Endothelial cell of umbilical vein (primary cell): ENCODE measurements at regions not wholly inside any gene's neighbourhood (a gene's known extent, or its start where the extent isn't known, plus 50 kb on each side); places are given as distances from the start of the nearest gene placed in this dataset.

Source experiments
- BruUV-seq: library from RNA; stranded (reverse); fragments of 400-500 nt; replicated peaks from 2 replicates; lab custom pipeline; 2021; lab: Mats Ljungman, UMichigan
- CTCF ChIA-PET: fragments of 300-600, 350-600 bp; sonication (Branson Sonifier 250); formaldehyde crosslinking; loops from one replicate; lab custom pipeline; 2021; ENCODE audit warnings: antibody characterized with exemption, inconsistent platforms; lab: Charles Lee
- POLR2A ChIA-PET: fragments of 300-600, 350-600 bp; sonication (Branson Sonifier 250); formaldehyde crosslinking; loops from one replicate; lab custom pipeline; 2021; ENCODE audit warnings: antibody characterized with exemption, inconsistent platforms; lab: Charles Lee
- DNase-seq: peaks from one replicate; pipeline ENCODE4 v3.0.0-alpha.2; 2011; ENCODE audit warnings: low read depth, low spot score
- FAIRE-seq: peaks from 2 replicates; lab custom pipeline; 2011; peaks lifted over from hg19 to GRCh38; lab: Jason Lieb, UNC
- H2AFZ ChIP-seq: 2 replicates; pipeline ENCODE4 v1.6.0; 2012; ENCODE audit warnings: low read depth, low read length, control low read depth, inconsistent platforms
- H3K27ac ChIP-seq: 2 replicates; pipeline ENCODE4 v1.5.1; 2011; ENCODE audit warnings: low read depth, mild to moderate bottlenecking, control low read depth, low read length, moderate library complexity; ENCODE audit not compliant: insufficient read depth
- H3K27me3 ChIP-seq, 2 experiments: 2 replicates each; pipeline versions ENCODE4 v1.6.0 to v1.6.1; 2011; ENCODE audit warnings: low read length in 2 of 2, mixed read lengths in 1 of 2; ENCODE audit not compliant: control insufficient read depth in 2 of 2, insufficient read depth in 2 of 2
- H3K36me3 ChIP-seq, 2 experiments: 2 replicates in 1 of 2; 3 replicates in 1 of 2; pipeline ENCODE4 v1.5.1; 2011; ENCODE audit warnings: low read length in 2 of 2, mild to moderate bottlenecking in 1 of 2, moderate library complexity in 1 of 2; ENCODE audit not compliant: control insufficient read depth in 2 of 2, insufficient read depth in 2 of 2; ENCODE audit errors: extremely low read depth in 1 of 2
- H3K4me1 ChIP-seq: 3 replicates; pipeline ENCODE4 v1.5.1; 2011; ENCODE audit warnings: mild to moderate bottlenecking, low read length; ENCODE audit not compliant: control insufficient read depth, insufficient read depth; ENCODE audit errors: extremely low read depth
- H3K4me2 ChIP-seq: 2 replicates; pipeline ENCODE4 v1.6.1; 2011; ENCODE audit warnings: low read length, control low read depth, mixed read lengths; ENCODE audit not compliant: insufficient read depth
- H3K4me3 ChIP-seq, 3 experiments: fragments of 200-600 bp in 1 of 3; sonication (generic), shearing (Covaris generic) in 1 of 3; replicated peaks in 1 of 3; 2 replicates each; pipeline ENCODE4 v1.5.1; 2011 to 2016; ENCODE audit warnings: control low read depth in 3 of 3, low read length in 3 of 3, mild to moderate bottlenecking in 2 of 3, inconsistent platforms in 1 of 3, low read depth in 1 of 3, moderate library complexity in 1 of 3; ENCODE audit not compliant: insufficient read depth in 1 of 3
- H3K79me2 ChIP-seq: 2 replicates; pipeline ENCODE4 v1.6.0; 2012; ENCODE audit warnings: low read length, inconsistent platforms; ENCODE audit not compliant: control insufficient read depth, insufficient read depth
- H3K9ac ChIP-seq: replicated peaks from 2 replicates; pipeline ENCODE3; 2011; ENCODE audit warnings: low read length, control low read depth; ENCODE audit not compliant: insufficient read depth; ENCODE audit errors: extremely low read depth
- H3K9me1 ChIP-seq: replicated peaks from 3 replicates; pipeline ENCODE4 v1.6.0; 2011; ENCODE audit warnings: mild to moderate bottlenecking, low read length; ENCODE audit not compliant: control insufficient read depth, insufficient read depth; ENCODE audit errors: extremely low read depth
- H3K9me3 ChIP-seq: replicated peaks from 2 replicates; pipeline ENCODE4 v1.5.1; 2012; ENCODE audit warnings: low read length, inconsistent platforms; ENCODE audit not compliant: control insufficient read depth, insufficient read depth
- H4K20me1 ChIP-seq: replicated peaks from 2 replicates; pipeline ENCODE3; 2011; ENCODE audit warnings: mild to moderate bottlenecking, low read length; ENCODE audit not compliant: control insufficient read depth, insufficient read depth; ENCODE audit errors: extremely low read depth
- EZH2 ChIP-seq: IDR thresholded peaks from 2 replicates; pipeline ENCODE4 v1.6.1; 2012; ENCODE audit warnings: borderline replicate concordance, low read depth, mild to moderate bottlenecking, moderate library complexity, low read length, inconsistent platforms; ENCODE audit not compliant: severe bottlenecking
- FOS ChIP-seq: IDR thresholded peaks from 2 replicates; pipeline ENCODE4 v1.6.1; 2011; ENCODE audit warnings: mild to moderate bottlenecking, low read length, moderate library complexity, borderline replicate concordance; ENCODE audit not compliant: insufficient read depth
- GATA2 ChIP-seq: IDR thresholded peaks from 2 replicates; pipeline ENCODE4 v1.7.0; 2011; ENCODE audit warnings: low read depth, mild to moderate bottlenecking, moderate library complexity, mixed read lengths, low read length; ENCODE audit not compliant: insufficient read length, insufficient read depth
- JUN ChIP-seq: IDR thresholded peaks from 2 replicates; pipeline ENCODE4 v1.6.1; 2011; ENCODE audit warnings: borderline replicate concordance, low read depth; ENCODE audit not compliant: insufficient read length, insufficient read depth
- MYC ChIP-seq: IDR thresholded peaks from one replicate; pipeline ENCODE4 v1.6.1; 2011; ENCODE audit warnings: mild to moderate bottlenecking, low read depth, low read length
- POLR2A ChIP-seq: IDR thresholded peaks from 2 replicates; pipeline ENCODE4 v1.6.1; 2012; ENCODE audit warnings: low read depth, mild to moderate bottlenecking, control low read depth, low read length
- POLR2AphosphoS5 ChIP-seq: IDR thresholded peaks from 2 replicates; pipeline ENCODE4 v1.6.1; 2012; ENCODE audit warnings: low read depth, mild to moderate bottlenecking, control low read depth, low read length, moderate library complexity; ENCODE audit not compliant: insufficient read depth
- dilution Hi-C: fragments of 300-500 bp; cut with MboI; formaldehyde crosslinking; loops from one replicate; pipeline ENCODE4 v1.15.0; 2019; ENCODE audit warnings: low sequenced_read_pairs; ENCODE audit not compliant: extremely low pct_ligation_motif_present
- intact Hi-C: fragments of 100-400 bp; cut with micrococcal nuclease; formaldehyde crosslinking; loops from one replicate; pipeline ENCODE4 v1.10.0; 2022
- TF ChIP-seq, protein P1 (sequence below): IDR thresholded peaks from 2 replicates; pipeline ENCODE4 v1.6.1; 2011; ENCODE audit not compliant: insufficient read depth, insufficient read length
- TF ChIP-seq, protein P2 (sequence below), 2 donors: IDR thresholded peaks; 1 replicate in 1 of 2; 2 replicates in 1 of 2; pipeline ENCODE4 v1.5.1; 2011; ENCODE audit warnings: low read length in 2 of 2, mild to moderate bottlenecking in 2 of 2, moderate library complexity in 2 of 2, control low read depth in 1 of 2, inconsistent platforms in 1 of 2, low read depth in 1 of 2; ENCODE audit not compliant: insufficient read depth in 1 of 2; ENCODE audit errors: extremely low read depth in 1 of 2

DNA sequence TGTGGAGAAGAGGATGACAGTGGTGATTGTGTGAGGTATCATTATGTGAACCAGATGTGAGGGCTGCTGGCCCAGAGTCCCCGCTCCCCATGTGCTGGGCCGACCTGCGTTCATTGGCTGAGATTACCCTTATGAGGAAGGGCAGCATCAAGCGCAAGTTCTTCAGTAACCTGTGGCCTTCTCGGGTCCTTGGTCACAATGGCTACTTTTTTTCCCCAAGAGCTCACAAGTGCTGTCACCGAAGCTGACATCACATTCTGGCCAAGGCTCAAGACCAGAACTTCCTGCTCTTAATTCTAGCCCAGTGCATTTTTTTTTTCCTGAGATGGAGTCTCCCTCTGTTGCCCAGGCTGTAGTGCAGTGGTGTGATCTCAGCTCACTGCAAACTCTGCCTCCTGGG is 262.9 kb downstream of the RHOU start:
- Histone ChIP-seq H4K20me1 (no peaks in the 10 kb centered on the region), H3K36me3 (no peaks in the 10 kb centered on the region), H3K4me1 (no peaks in the 10 kb centered on the region), H3K27ac (no peak overlapping the region), H3K9me3 (no peaks in the 10 kb centered on the region), H3K4me3 (no peak overlapping the region), H3K9ac (no peak overlapping the region), H3K27me3 (no peaks in the 10 kb centered on the region), H3K79me2 (no peaks in the 10 kb centered on the region), H2AFZ (no peak overlapping the region), H3K4me2 (no peak overlapping the region), H3K9me1 (no peaks in the 10 kb centered on the region)
- POLR2A ChIA-PET, result no interaction called here
- intact Hi-C loops (no loop called here), dilution Hi-C loops (no loop called here)
- no TSS peak for BruUV-seq
- DNase-seq (no peak), FAIRE-seq (no peak)
- TF ChIP-seq JUN (no peak), POLR2A (no peak), GATA2 (no peak), POLR2AphosphoS5 (no peak), FOS (no peak), MYC (no peak), EZH2 (no peak)
- TF ChIP-seq, protein P1, sequence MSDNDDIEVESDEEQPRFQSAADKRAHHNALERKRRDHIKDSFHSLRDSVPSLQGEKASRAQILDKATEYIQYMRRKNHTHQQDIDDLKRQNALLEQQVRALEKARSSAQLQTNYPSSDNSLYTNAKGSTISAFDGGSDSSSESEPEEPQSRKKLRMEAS, result no peak
- TF ChIP-seq, protein P2, sequence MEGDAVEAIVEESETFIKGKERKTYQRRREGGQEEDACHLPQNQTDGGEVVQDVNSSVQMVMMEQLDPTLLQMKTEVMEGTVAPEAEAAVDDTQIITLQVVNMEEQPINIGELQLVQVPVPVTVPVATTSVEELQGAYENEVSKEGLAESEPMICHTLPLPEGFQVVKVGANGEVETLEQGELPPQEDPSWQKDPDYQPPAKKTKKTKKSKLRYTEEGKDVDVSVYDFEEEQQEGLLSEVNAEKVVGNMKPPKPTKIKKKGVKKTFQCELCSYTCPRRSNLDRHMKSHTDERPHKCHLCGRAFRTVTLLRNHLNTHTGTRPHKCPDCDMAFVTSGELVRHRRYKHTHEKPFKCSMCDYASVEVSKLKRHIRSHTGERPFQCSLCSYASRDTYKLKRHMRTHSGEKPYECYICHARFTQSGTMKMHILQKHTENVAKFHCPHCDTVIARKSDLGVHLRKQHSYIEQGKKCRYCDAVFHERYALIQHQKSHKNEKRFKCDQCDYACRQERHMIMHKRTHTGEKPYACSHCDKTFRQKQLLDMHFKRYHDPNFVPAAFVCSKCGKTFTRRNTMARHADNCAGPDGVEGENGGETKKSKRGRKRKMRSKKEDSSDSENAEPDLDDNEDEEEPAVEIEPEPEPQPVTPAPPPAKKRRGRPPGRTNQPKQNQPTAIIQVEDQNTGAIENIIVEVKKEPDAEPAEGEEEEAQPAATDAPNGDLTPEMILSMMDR (IDR thresholded peaks at IDR 0.05; ENCODE audit: extremely low read depth in 1 of 2, insufficient read depth in 1 of 2, low read depth in 1 of 2, low read length in 2 of 2), result no peak
- CTCF ChIA-PET, result no interaction called here
